ENCODE measurements at regions not wholly inside any gene's neighbourhood (a gene's known extent, or its start where the extent isn't known, plus 50 kb on each side); places are given as distances from the start of the nearest gene placed in this dataset.

GRCh38 chr16:65617421-65617820 is 495.6 kb upstream of the CDH11 start:
- Histone ChIP-seq H3K27ac (ENCODE audit: insufficient read depth, low read depth, low read length, poor library complexity, severe bottlenecking) (no peak overlapping the region), H3K4me1 (ENCODE audit: control insufficient read depth, insufficient read depth, low read length) (no peaks in the 10 kb centered on the region), H3K4me3 (ENCODE audit: insufficient read depth, low read depth, low read length) (no peak overlapping the region), H3K36me3 (ENCODE audit: control insufficient read depth, insufficient read depth, low read length) (no peaks in the 10 kb centered on the region), H3K9me3 (ENCODE audit: control insufficient read depth, low read length) (no peaks in the 10 kb centered on the region), H3K27me3 (ENCODE audit: control insufficient read depth, insufficient read depth, low read length, poor library complexity, severe bottlenecking) (no peaks in the 10 kb centered on the region)
- WGBS, 2 experiments, result 93 to 97% methylated on average over 3 of the region's 3 CpGs

- Histone ChIP-seq H3K36me3 (ENCODE audit: control insufficient read depth, insufficient read depth, low read length) (no peaks in the 10 kb centered on the region), H3K27me3 (ENCODE audit: control insufficient read depth, insufficient read depth, low read length, poor library complexity, severe bottlenecking) (no peaks in the 10 kb centered on the region), H3K27ac (ENCODE audit: insufficient read depth, low read depth, low read length, poor library complexity, severe bottlenecking) (no peak overlapping the region), H3K4me1 (ENCODE audit: control insufficient read depth, insufficient read depth, low read length) (no peaks in the 10 kb centered on the region), H3K9me3 (ENCODE audit: control insufficient read depth, low read length) (no peaks in the 10 kb centered on the region), H3K4me3 (ENCODE audit: insufficient read depth, low read depth, low read length) (no peak overlapping the region)
Observed at GRCh38 chr16:65608455-65608854, 486.6 kb upstream of the CDH11 start.

DNA sequence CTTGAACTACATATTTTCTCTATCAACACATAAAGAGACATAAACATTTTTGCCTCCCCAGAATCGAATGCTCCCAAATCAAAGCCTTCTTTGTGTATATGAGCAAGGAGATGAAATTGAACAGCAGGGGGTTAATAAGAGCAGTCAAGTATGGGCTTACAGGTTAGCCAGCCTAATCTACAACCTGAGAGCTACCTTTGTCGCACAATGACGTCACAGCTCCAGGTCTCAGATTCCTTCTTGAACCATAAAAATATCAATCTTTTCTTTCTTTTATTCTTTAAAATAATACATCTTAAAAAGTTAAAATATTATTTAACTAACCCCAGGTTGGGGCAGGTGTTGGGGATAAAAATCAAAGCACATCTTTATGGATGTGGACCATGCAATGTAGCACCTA is 482.9 kb upstream of the CDH11 start:
- 91 to 96% methylated on average over 3 of the region's 3 CpGs for WGBS, 2 experiments
- H3K27ac ChIP-seq (ENCODE audit: insufficient read depth, low read depth, low read length, poor library complexity, severe bottlenecking), result no peak overlapping the region
- H3K4me3 ChIP-seq (ENCODE audit: insufficient read depth, low read depth, low read length), result no peak overlapping the region
- no peaks in the 10 kb centered on the region for H3K9me3 ChIP-seq (ENCODE audit: control insufficient read depth, low read length)
- H3K27me3 ChIP-seq (ENCODE audit: control insufficient read depth, insufficient read depth, low read length, poor library complexity, severe bottlenecking), result no peaks in the 10 kb centered on the region
- peaks cover 6% of the 10 kb centered on the region for H3K4me1 ChIP-seq (ENCODE audit: control insufficient read depth, insufficient read depth, low read length)
- H3K36me3 ChIP-seq (ENCODE audit: control insufficient read depth, insufficient read depth, low read length), result no peaks in the 10 kb centered on the region

DNA sequence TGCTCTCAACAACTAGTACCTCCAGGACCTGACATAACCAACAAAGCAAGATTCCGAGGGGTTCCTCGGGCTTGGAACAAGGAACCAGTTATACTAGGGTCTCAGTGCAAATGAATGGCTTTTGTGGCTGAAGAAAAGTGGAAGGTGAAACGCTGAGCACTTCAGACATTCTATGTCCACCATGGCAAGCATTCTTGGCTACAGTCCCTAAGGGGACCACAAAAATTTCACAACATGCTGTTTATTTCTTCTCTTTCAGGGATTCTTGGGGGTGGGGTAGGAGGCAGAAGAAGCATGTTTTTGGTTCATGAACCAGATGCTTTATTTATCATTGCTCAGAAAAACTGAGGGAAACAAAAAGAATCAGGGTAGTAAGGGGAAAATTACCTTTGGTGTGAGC is 479.9 kb upstream of the CDH11 start:
- peaks cover 17% of the 10 kb centered on the region for H3K4me1 ChIP-seq (ENCODE audit: control insufficient read depth, insufficient read depth, low read length)
- no peaks in the 10 kb centered on the region for H3K36me3 ChIP-seq (ENCODE audit: control insufficient read depth, insufficient read depth, low read length)
- H3K27me3 ChIP-seq (ENCODE audit: control insufficient read depth, insufficient read depth, low read length, poor library complexity, severe bottlenecking), result no peaks in the 10 kb centered on the region
- H3K9me3 ChIP-seq (ENCODE audit: control insufficient read depth, low read length), result no peaks in the 10 kb centered on the region
- no peak overlapping the region for H3K4me3 ChIP-seq (ENCODE audit: insufficient read depth, low read depth, low read length)
- H3K27ac ChIP-seq (ENCODE audit: insufficient read depth, low read depth, low read length, poor library complexity, severe bottlenecking), result no peak overlapping the region
- 97 to 100% methylated on average over 3 of the region's 3 CpGs for WGBS, 2 experiments

GRCh38 chr16:65600629-65601028 is 478.8 kb upstream of the CDH11 start:
- H3K4me3 ChIP-seq (ENCODE audit: insufficient read depth, low read depth, low read length), result no peak overlapping the region
- H3K9me3 ChIP-seq (ENCODE audit: control insufficient read depth, low read length), result no peaks in the 10 kb centered on the region
- H3K27ac ChIP-seq (ENCODE audit: insufficient read depth, low read depth, low read length, poor library complexity, severe bottlenecking), result peak overlapping the region; percentile 86
- H3K27me3 ChIP-seq (ENCODE audit: control insufficient read depth, insufficient read depth, low read length, poor library complexity, severe bottlenecking), result no peaks in the 10 kb centered on the region
- no CpG with 5 or more reads among the region's 3 CpGs for WGBS, 2 experiments
- H3K4me1 ChIP-seq (ENCODE audit: control insufficient read depth, insufficient read depth, low read length), result peaks cover 17% of the 10 kb centered on the region
- H3K36me3 ChIP-seq (ENCODE audit: control insufficient read depth, insufficient read depth, low read length), result no peaks in the 10 kb centered on the region

DNA sequence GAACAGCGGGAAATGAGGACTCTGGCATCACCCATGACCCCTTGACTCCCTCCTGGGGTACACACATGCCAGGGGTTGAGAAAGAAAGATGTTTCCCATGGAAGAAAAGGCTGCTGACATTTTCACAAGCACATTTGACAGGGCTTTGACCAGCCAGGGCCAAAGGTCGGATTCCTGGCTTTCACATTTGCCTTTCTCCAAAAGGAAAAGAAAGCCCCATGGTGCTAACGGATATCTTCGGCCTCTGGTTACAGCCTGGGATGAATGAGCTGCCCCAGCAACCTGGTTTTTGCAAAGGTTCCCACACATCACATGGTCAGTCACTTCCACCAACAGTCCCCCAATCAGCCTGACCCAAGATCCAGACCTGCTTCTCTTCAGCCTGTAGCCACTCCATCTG is 478.2 kb upstream of the CDH11 start:
- Histone ChIP-seq H3K36me3 (ENCODE audit: control insufficient read depth, insufficient read depth, low read length) (no peaks in the 10 kb centered on the region), H3K9me3 (ENCODE audit: control insufficient read depth, low read length) (no peaks in the 10 kb centered on the region), H3K27ac (ENCODE audit: insufficient read depth, low read depth, low read length, poor library complexity, severe bottlenecking) (peak overlapping the region; percentile 86), H3K27me3 (ENCODE audit: control insufficient read depth, insufficient read depth, low read length, poor library complexity, severe bottlenecking) (no peaks in the 10 kb centered on the region), H3K4me1 (ENCODE audit: control insufficient read depth, insufficient read depth, low read length) (peaks cover 17% of the 10 kb centered on the region), H3K4me3 (ENCODE audit: insufficient read depth, low read depth, low read length) (no peak overlapping the region)
- WGBS, 2 experiments, result 16 to 27% methylated on average over 4 of the region's 4 CpGs

DNA sequence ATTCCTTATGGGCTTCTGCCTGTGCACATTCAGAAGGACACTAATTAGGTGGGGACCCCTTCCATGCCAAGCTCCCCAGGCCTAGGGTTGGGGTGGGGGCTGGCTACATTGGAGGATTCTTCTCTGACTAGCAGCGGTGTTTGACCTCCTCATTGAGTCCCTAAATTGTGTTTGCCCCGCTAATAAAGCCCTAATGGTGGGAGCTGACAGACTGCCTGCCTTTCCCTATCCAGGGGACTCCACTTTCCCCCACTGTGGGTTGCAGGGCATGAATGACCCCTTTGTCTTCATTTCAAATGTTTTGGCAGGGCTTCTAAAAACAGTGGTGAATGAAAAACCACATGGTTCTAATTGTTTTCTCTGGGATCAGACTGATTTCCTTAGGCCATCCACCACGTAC is 476.8 kb upstream of the CDH11 start:
- Histone ChIP-seq H3K36me3 (ENCODE audit: control insufficient read depth, insufficient read depth, low read length) (no peaks in the 10 kb centered on the region), H3K27ac (ENCODE audit: insufficient read depth, low read depth, low read length, poor library complexity, severe bottlenecking) (peak overlapping the region; percentile 80), H3K9me3 (ENCODE audit: control insufficient read depth, low read length) (no peaks in the 10 kb centered on the region), H3K4me1 (ENCODE audit: control insufficient read depth, insufficient read depth, low read length) (peaks cover 17% of the 10 kb centered on the region), H3K4me3 (ENCODE audit: insufficient read depth, low read depth, low read length) (no peak overlapping the region), H3K27me3 (ENCODE audit: control insufficient read depth, insufficient read depth, low read length, poor library complexity, severe bottlenecking) (no peaks in the 10 kb centered on the region)
- 1 to 8% methylated on average over 3 of the region's 3 CpGs for WGBS, 2 experiments

GRCh38 chr16:65583498-65583897 is 461.6 kb upstream of the CDH11 start:
- WGBS, 2 experiments, result 91 to 96% methylated on average over 3 of the region's 3 CpGs
- Histone ChIP-seq H3K9me3 (ENCODE audit: control insufficient read depth, low read length) (no peaks in the 10 kb centered on the region), H3K36me3 (ENCODE audit: control insufficient read depth, insufficient read depth, low read length) (no peaks in the 10 kb centered on the region), H3K27ac (ENCODE audit: insufficient read depth, low read depth, low read length, poor library complexity, severe bottlenecking) (no peak overlapping the region), H3K27me3 (ENCODE audit: control insufficient read depth, insufficient read depth, low read length, poor library complexity, severe bottlenecking) (no peaks in the 10 kb centered on the region), H3K4me3 (ENCODE audit: insufficient read depth, low read depth, low read length) (no peak overlapping the region), H3K4me1 (ENCODE audit: control insufficient read depth, insufficient read depth, low read length) (peaks cover 3% of the 10 kb centered on the region)

- H3K9me3 ChIP-seq (ENCODE audit: control insufficient read depth, low read length), result no peaks in the 10 kb centered on the region
- peaks cover 3% of the 10 kb centered on the region for H3K4me1 ChIP-seq (ENCODE audit: control insufficient read depth, insufficient read depth, low read length)
- no peaks in the 10 kb centered on the region for H3K36me3 ChIP-seq (ENCODE audit: control insufficient read depth, insufficient read depth, low read length)
- no peak overlapping the region for H3K27ac ChIP-seq (ENCODE audit: insufficient read depth, low read depth, low read length, poor library complexity, severe bottlenecking)
- H3K4me3 ChIP-seq (ENCODE audit: insufficient read depth, low read depth, low read length), result no peak overlapping the region
- H3K27me3 ChIP-seq (ENCODE audit: control insufficient read depth, insufficient read depth, low read length, poor library complexity, severe bottlenecking), result no peaks in the 10 kb centered on the region
- WGBS, 2 experiments, result 50 to 56% methylated on average over 6 of the region's 6 CpGs
Observed at GRCh38 chr16:65579050-65579449, 457.2 kb upstream of the CDH11 start.

DNA sequence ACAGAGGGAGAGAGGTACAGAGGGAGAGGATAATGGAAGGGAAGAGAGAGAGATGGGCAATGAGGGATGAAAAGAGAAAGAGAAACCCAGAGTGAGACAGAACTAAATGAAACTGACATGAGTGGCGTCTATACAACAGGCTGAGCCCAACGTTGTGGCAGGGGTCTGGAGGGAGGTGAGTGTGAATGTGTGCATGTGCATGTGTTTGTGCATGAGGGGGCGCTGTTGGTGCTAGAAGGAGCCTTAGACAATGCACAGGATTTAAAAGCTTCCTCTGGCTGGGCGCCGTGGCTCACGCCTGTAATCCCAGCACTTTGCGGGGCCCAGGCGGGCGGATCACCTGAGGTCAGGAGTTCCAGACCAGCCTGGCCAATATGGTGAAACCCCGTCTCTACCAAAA is 454.8 kb upstream of the CDH11 start:
- H3K4me1 ChIP-seq (ENCODE audit: control insufficient read depth, insufficient read depth, low read length), result peaks cover 3% of the 10 kb centered on the region
- no peak overlapping the region for H3K27ac ChIP-seq (ENCODE audit: insufficient read depth, low read depth, low read length, poor library complexity, severe bottlenecking)
- no peaks in the 10 kb centered on the region for H3K36me3 ChIP-seq (ENCODE audit: control insufficient read depth, insufficient read depth, low read length)
- WGBS, 2 experiments, result 83 to 89% methylated on average over 10 of the region's 10 CpGs
- no peaks in the 10 kb centered on the region for H3K9me3 ChIP-seq (ENCODE audit: control insufficient read depth, low read length)
- no peak overlapping the region for H3K4me3 ChIP-seq (ENCODE audit: insufficient read depth, low read depth, low read length)
- no peaks in the 10 kb centered on the region for H3K27me3 ChIP-seq (ENCODE audit: control insufficient read depth, insufficient read depth, low read length, poor library complexity, severe bottlenecking)

DNA sequence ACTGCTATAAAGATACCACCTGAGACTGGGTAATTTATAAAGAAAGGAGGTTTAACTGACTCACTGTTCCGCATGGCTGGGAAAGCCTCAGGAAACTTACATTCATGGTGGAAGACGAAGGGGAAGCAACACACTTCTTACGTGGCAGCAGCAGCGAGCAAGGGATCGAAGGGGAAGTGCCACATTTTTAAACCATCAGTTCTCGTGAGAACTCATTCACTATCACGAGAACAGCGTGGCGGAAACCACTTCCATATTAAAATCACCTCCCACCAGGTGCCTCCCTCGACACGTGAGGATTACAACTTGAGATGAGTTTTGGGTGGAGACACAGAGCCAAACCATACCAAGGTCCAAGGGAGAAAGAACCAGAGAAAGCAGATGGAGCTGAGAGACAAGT is 454.3 kb upstream of the CDH11 start:
- 94% methylated on average over 11 of the region's 11 CpGs for WGBS, 2 experiments
- peaks cover 3% of the 10 kb centered on the region for H3K4me1 ChIP-seq (ENCODE audit: control insufficient read depth, insufficient read depth, low read length)
- H3K27me3 ChIP-seq (ENCODE audit: control insufficient read depth, insufficient read depth, low read length, poor library complexity, severe bottlenecking), result no peaks in the 10 kb centered on the region
- H3K4me3 ChIP-seq (ENCODE audit: insufficient read depth, low read depth, low read length), result no peak overlapping the region
- H3K27ac ChIP-seq (ENCODE audit: insufficient read depth, low read depth, low read length, poor library complexity, severe bottlenecking), result no peak overlapping the region
- no peaks in the 10 kb centered on the region for H3K9me3 ChIP-seq (ENCODE audit: control insufficient read depth, low read length)
- no peaks in the 10 kb centered on the region for H3K36me3 ChIP-seq (ENCODE audit: control insufficient read depth, insufficient read depth, low read length)

Data from ectodermal cell (in vitro differentiated cells).